HG03520 (cell line): ENCODE measurements at regions not wholly inside any gene's neighbourhood (a gene's known extent, or its start where the extent isn't known, plus 50 kb on each side); places are given as distances from the start of the nearest gene placed in this dataset.
"Not testable (repeated sequence)": the region's sequence is repeated elsewhere in the genome, so short reads cannot be mapped to it uniquely, and the experiment has no call there.

Experiments used
- ATAC-seq: cut with Tn5 transposase; IDR thresholded peaks from one replicate; pipeline ENCODE4 v1.9.1; 2021; ENCODE audit warnings: mild to moderate bottlenecking, moderate library complexity; ENCODE audit not compliant: unreplicated experiment

DNA sequence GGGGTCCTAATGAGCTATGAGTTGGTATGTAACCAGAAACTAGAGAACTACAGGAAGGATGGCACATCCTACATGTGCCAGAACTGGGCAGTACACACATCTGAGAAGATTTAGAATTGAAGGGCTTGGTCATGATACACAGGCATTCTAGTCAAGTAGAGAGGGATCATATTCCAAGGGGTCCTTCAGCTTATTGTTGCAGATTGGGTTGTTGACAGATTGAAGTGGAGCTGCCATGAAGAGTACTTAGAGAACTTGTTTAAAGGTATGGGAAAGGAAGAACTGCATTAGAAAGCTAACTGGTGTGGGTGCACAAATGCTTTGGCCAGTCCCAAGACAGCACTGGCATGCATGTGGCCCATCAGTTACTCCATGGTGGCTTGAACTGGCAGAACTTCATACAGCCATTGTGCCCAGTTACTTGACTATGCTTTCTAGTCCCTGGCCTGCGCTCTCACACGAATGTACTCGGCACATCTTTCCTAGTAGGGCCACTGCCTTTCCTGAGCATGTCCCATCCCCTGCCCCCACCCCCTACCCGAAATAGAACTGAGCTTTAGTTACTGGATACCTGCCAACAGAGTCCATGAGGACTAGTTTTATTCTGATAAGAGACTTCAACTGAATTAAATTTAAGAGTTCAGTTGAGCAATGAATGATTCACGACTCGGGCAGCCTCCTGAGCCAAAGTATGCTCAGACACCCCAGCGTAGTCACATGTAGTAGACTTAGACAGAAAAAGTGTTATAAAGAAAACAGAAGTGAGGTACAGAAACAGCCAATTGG, 64.0 kb downstream of the CCNG2 start:
- ATAC-seq = no peak

DNA sequence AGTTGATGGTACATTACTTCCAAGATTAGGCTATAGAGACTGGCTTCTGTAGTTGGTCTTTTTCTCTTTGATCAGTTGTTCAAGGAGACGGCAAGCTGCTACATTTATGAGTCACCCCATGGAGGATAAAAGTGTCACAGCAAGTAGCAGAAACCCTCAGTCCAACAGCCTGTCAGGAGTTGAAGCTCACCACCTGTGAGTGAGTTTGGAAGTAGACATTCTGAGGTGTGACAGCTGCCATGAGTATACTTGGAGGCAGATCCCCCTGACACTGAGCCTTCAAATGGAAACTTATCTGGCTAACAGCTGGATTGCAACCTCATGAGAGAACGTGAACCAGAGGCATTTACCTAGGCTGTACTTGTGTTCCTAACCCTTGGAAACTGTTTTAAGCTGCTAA, 68.0 kb downstream of the CCNG2 start:
- no peak for ATAC-seq

DNA sequence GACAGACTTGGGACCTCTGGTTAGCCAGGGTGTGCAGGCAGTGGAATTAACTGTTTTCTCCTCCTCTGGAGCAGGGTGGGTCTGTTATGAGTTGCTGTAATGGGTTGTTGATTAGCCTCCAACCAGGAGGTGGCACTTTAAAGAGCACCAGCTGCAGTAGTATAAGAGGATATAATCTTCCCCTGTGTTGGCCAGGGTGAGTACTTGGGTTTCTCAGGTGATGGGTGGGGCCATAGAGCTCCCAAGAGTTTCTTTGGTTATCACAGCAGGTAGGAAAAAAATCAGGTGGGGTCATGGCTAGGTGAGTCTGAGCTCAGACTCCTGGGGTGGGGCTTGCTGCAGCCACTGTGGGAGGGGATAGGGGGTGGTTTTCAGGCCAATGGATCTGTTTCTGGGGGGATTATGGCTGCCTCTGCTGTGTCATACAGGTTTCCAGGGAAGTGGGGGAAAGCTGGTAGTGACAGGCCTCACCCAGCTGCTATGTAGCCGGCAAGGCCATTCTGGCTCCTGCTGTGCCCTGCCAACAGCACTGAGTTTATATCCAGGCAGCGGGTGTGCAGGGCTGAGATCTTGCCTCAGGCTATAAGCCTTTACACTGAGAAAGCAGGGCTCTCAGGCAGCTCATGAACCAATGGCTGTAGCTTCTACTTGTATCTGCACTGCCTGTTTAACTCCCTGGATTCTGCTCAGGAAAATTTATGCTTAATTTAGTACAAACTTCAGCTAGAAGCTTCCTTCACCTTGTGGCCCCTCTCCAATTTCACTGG, 70.1 kb downstream of the CCNG2 start:
- ATAC-seq = no peak

DNA sequence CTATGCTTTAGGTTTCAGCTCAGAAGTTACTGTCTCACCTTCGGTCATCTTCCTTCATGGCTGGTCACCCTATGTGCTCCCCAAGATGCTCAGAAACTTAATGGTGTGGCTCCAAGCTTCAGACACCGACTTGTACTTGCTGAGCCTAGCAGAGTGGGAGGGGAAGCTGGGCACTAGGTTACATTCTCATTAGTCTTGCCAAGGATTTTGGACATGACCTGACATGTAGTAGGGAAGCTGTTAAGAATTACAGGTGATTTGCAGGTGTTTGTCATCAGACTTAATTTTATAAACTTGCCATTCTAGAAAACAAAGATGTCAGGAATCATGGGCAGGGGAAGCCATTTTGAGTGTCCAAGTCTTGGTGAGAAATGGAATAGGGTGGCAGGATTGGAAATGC, 72.4 kb downstream of the CCNG2 start:
- no peak for ATAC-seq

DNA sequence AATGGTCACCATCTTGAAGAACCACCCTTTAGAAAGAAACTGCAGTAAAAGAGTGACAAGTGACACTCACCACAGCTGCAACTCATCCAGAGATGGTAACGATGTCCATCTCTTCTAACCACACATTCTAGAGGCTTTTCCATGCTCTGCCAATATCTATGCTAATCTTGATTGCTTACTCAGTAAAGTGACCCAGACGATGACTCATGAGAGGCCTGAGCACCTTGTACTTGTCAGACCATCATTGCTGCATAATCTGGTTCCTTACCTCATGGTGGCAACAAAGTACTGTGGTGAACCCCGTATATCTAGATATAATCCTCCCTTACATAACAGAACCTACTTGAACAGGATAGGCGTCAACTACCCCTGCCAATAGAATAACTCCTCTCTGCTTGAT, 75.6 kb downstream of the CCNG2 start:
- ATAC-seq = no peak

DNA sequence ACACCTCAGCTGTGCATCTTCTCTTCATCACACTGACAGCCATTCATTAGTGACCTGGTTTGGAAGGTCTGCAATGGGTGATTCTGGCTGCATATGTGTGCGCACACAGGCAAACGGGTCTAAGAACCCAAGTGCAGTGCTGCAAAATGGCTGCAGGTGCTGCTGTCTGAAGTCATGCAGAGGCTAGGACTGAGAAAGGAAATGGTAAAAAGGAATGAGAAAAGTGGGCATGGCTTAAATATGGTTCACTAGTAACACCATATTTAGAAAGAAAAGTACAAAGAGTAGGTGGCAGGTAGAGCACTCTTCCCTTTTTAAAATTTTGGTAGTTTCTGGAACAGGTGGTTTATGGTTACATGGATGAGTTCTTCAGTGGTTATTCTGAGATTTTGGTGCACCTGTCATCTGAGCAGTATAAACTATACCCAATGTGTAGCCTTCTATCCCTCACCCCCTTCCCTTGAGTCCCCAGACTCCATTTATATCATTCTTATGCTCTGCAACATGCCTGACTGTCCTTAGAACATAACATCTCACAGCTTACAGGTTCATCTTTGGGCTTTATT, 78.4 kb downstream of the CCNG2 start:
- ATAC-seq = peak; percentile 63

DNA sequence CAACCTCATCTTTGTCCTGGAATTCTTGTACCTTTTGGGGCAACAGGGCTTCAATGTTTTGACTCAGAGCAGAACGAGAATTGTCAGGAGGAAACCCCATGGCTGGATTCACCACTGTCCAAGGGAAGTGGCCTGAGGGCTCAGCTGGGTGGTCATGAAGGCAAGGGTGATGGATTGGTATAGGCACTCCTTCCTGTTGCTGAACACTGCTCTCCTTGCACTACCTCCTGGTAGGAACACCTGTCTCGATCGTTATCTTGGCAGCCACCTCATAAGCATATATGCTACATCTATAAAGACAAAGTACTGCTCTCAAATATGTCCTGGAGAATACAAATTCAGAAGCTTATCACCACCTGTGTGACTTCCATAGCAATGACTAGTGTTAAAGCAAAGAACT, 79.8 kb downstream of the CCNG2 start:
- ATAC-seq = no peak

- peak; percentile 74 for ATAC-seq
Observed at GRCh38 chr4:77240469-77241066, 83.6 kb downstream of the CCNG2 start.

GRCh38 chr4:77248805-77249204, 91.8 kb downstream of the CCNG2 start:
- no peak for ATAC-seq

GRCh38 chr4:77251751-77252150, 94.7 kb downstream of the CCNG2 start:
- ATAC-seq = no peak

GRCh38 chr4:77263247-77263646, 106.2 kb downstream of the CCNG2 start:
- no peak for ATAC-seq

DNA sequence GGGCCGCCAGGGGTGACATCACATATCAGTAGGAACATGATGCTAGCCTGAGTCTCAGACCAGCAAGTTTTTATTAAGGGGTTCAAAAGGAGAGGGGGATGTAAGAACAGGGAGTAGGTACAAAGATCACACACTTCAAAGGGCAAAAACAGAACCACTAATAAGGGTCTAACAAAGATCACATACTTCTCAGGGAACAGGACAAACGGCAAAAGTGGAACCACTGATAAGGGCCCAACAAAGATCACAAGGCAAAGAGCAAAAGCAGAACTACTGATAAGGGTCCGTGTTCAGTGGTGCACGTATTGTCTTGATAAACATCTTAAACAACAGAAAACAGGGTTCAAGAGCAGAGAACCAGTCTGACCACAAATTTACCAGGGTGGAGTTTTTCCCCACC, 107.0 kb downstream of the CCNG2 start:
- ATAC-seq = not testable (repeated sequence)

DNA sequence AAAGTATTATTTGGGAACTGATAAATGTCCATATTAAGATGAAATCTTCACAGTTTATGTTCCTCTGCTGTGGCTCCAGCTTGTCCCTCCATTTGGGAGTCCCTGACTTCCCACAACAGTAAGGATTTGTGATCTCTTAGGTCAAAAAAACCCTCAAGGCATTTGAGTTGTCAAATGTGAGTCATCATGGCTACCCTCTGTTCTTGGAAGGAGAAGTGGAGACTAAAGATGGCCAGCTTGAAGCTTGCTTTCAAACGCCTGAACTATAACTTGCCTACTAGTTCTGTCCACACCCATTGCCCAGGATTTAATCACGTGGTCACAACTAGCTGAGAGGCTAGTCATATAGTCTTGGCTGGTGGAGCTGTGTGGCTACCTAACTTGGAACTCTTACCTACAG, 107.8 kb downstream of the CCNG2 start:
- no peak for ATAC-seq

GRCh38 chr4:77268108-77268507, 111.1 kb downstream of the CCNG2 start:
- no peak for ATAC-seq

- ATAC-seq = no peak
Observed at GRCh38 chr4:77269505-77269904, 112.5 kb downstream of the CCNG2 start.

GRCh38 chr4:77273412-77273811, 116.4 kb downstream of the CCNG2 start:
- ATAC-seq = no peak

GRCh38 chr4:77279114-77279513, 122.1 kb downstream of the CCNG2 start:
- ATAC-seq = not testable (repeated sequence)

GRCh38 chr4:77282305-77282704, 125.3 kb downstream of the CCNG2 start:
- ATAC-seq = no peak

GRCh38 chr4:77284036-77284435, 127.0 kb downstream of the CCNG2 start:
- no peak for ATAC-seq

- ATAC-seq = no peak
Observed at GRCh38 chr4:77286906-77287305, 129.9 kb downstream of the CCNG2 start.

DNA sequence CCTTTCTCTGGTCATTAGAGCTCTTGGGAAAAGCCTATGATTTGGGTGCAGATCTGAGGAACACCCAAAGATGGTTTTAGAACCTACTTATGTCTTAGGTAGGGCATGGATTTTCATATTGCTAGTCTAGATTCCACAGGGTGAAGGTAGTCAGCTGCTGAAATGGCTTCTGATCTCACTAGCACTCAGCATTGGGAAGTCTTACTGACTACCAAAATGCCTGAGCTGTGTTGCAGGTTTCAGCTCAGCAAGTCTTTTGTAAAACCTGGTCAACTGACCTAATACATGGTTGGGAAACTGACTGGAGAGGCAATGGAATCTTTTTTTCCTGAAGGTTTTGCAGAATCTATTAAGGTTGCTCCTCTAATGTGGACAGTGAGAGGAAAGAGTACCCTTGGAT, 136.4 kb downstream of the CCNG2 start:
- ATAC-seq = no peak

DNA sequence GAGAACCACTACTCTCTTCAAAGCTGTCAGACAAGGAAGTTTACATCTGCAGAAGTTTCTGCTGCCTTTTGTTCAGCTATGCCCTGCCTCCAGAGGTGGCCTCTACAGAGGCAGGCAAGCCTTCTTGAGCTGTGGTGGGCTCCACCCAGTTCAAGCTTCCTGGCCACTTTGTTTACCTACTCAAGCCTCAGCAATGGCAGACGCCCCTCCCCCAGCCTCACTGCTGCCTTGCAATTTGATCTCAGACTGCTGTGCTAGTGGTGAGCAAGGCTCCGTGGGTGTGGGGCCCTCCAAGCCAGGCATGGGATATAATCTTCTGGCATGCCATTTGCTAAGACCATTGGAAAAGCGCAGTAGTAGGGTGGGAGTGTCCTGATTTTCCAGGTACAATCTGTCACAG, 144.0 kb downstream of the CCNG2 start:
- not testable (repeated sequence) for ATAC-seq
